Vagina (tissue), 2 donors: ENCODE measurements at regions not wholly inside any gene's neighbourhood (a gene's known extent, or its start where the extent isn't known, plus 50 kb on each side); places are given as distances from the start of the nearest gene placed in this dataset.

ENCODE experiments used
- DNase-seq, 2 donors: peaks; one replicate each; pipeline ENCODE4 v3.0.0-alpha.2; 2017; ENCODE audit errors: extremely low spot score in 2 of 2
- H3K27ac ChIP-seq: fragments of 200-600 bp; sonication (generic); one replicate; pipeline ENCODE4 v1.5.1; 2019
- H3K27me3 ChIP-seq: fragments of 200-600 bp; sonication (generic); one replicate; pipeline ENCODE4 v1.5.1; 2019
- H3K36me3 ChIP-seq, 2 donors: fragments of 200-600 bp; sonication (generic); one replicate each; pipeline ENCODE4 v1.5.1; 2017 to 2019
- H3K4me1 ChIP-seq: fragments of 200-600 bp; sonication (generic); one replicate; pipeline ENCODE4 v1.5.1; 2019
- H3K4me3 ChIP-seq, 2 donors: fragments of 200-600 bp; sonication (generic); 1 replicate in 1 of 2; 2 replicates in 1 of 2; pipeline ENCODE4 v1.5.1; 2016 to 2019
- H3K9me3 ChIP-seq: fragments of 200-600 bp; sonication (generic); one replicate; pipeline ENCODE4 v1.5.1; 2019
- CTCF ChIP-seq, 3 experiments: fragments of 450-650 bp in 2 of 3; fragments of 200-600 bp in 1 of 3; sonication (generic) in 1 of 3; IDR thresholded peaks; one replicate each; pipeline ENCODE4 v1.5.1; 2017 to 2019; ENCODE audit warnings: antibody characterized with exemption in 3 of 3, mild to moderate bottlenecking in 2 of 3, moderate library complexity in 2 of 3
- POLR2A ChIP-seq, 2 donors: fragments of 450-650 bp; IDR thresholded peaks; one replicate each; pipeline ENCODE4 v1.6.1; 2017; ENCODE audit warnings: antibody characterized with exemption in 2 of 2, mild to moderate bottlenecking in 2 of 2, moderate library complexity in 2 of 2
- POLR2AphosphoS5 ChIP-seq, 2 donors: sonication (generic); formaldehyde crosslinking; IDR thresholded peaks; one replicate each; pipeline ENCODE4 v1.9.0; 2017; ENCODE audit warnings: antibody characterized with exemption in 2 of 2, mild to moderate bottlenecking in 2 of 2, low read depth in 1 of 2; ENCODE audit not compliant: insufficient read depth in 1 of 2
- intact Hi-C: fragments of 100-400 bp; cut with DNase I; formaldehyde crosslinking; loops from one replicate; pipeline ENCODE4 v1.15.1; 2023

GRCh38 chr13:39943711-39944110 lies 288.2 kb downstream of the COG6 start:
- intact Hi-C loops = loop anchor here (10.0 kb wide), 1 partner anchor 741 kb away; no protein-coding TSS in a partner anchor
- peaks cover 5% of the 10 kb centered on the region for H3K4me1 ChIP-seq
- H3K4me3 ChIP-seq = no peak overlapping the region
- H3K9me3 ChIP-seq = no peaks in the 10 kb centered on the region
- no peaks in the 10 kb centered on the region for H3K36me3 ChIP-seq
- TF ChIP-seq POLR2AphosphoS5 (IDR thresholded peaks at IDR 0.05; ENCODE audit: insufficient read depth in 1 of 2, low read depth in 1 of 2) (no peak), CTCF (IDR thresholded peaks at IDR 0.05) (no peak), POLR2A (IDR thresholded peaks at IDR 0.05) (no peak)
- no peaks in the 10 kb centered on the region for H3K27me3 ChIP-seq
- DNase-seq = no peak
- H3K27ac ChIP-seq = no peak overlapping the region

- Histone ChIP-seq H3K27me3 (no peaks in the 10 kb centered on the region), H3K9me3 (no peaks in the 10 kb centered on the region), H3K36me3 (no peaks in the 10 kb centered on the region), H3K4me1 (peaks cover 5% of the 10 kb centered on the region), H3K27ac (no peak overlapping the region), H3K4me3 (no peak overlapping the region)
- TF ChIP-seq CTCF (IDR thresholded peaks at IDR 0.05) = no peak
- TF ChIP-seq POLR2A (IDR thresholded peaks at IDR 0.05) = no peak
- TF ChIP-seq POLR2AphosphoS5 (IDR thresholded peaks at IDR 0.05; ENCODE audit: insufficient read depth in 1 of 2, low read depth in 1 of 2) = no peak
- intact Hi-C loops = loop anchor here (10.0 kb wide), 1 partner anchor 740 kb away; no protein-coding TSS in a partner anchor
- DNase-seq = no peak
Measured at GRCh38 chr13:39945226-39945625, 289.8 kb downstream of the COG6 start.

- Histone ChIP-seq H3K9me3 (no peaks in the 10 kb centered on the region), H3K4me3 (no peak overlapping the region), H3K4me1 (peaks cover 5% of the 10 kb centered on the region), H3K27ac (no peak overlapping the region), H3K36me3 (no peaks in the 10 kb centered on the region), H3K27me3 (no peaks in the 10 kb centered on the region)
- DNase-seq = no peak
- intact Hi-C loops = loop anchor here (10.0 kb wide), 1 partner anchor 738 kb away; no protein-coding TSS in a partner anchor
- TF ChIP-seq CTCF (IDR thresholded peaks at IDR 0.05) (no peak), POLR2A (IDR thresholded peaks at IDR 0.05) (no peak), POLR2AphosphoS5 (IDR thresholded peaks at IDR 0.05; ENCODE audit: insufficient read depth in 1 of 2, low read depth in 1 of 2) (no peak)
Measured at GRCh38 chr13:39946769-39947168, 291.3 kb downstream of the COG6 start.

- no peak overlapping the region for H3K27ac ChIP-seq
- H3K36me3 ChIP-seq = no peaks in the 10 kb centered on the region
- peaks cover 12% of the 10 kb centered on the region for H3K4me1 ChIP-seq
- TF ChIP-seq POLR2AphosphoS5 (IDR thresholded peaks at IDR 0.05; ENCODE audit: insufficient read depth in 1 of 2, low read depth in 1 of 2) (no peak), CTCF (IDR thresholded peaks at IDR 0.05) (no peak), POLR2A (IDR thresholded peaks at IDR 0.05) (no peak)
- H3K9me3 ChIP-seq = no peaks in the 10 kb centered on the region
- DNase-seq = no peak
- H3K27me3 ChIP-seq = no peaks in the 10 kb centered on the region
- no peak overlapping the region for H3K4me3 ChIP-seq
- intact Hi-C loops = no loop called here
Measured at GRCh38 chr13:39951301-39951700, 295.8 kb downstream of the COG6 start.

- no peaks in the 10 kb centered on the region for H3K27me3 ChIP-seq
- no peaks in the 10 kb centered on the region for H3K9me3 ChIP-seq
- no peak for DNase-seq
- peaks cover 12% of the 10 kb centered on the region for H3K4me1 ChIP-seq
- no peak overlapping the region for H3K27ac ChIP-seq
- no peak overlapping the region for H3K4me3 ChIP-seq
- H3K36me3 ChIP-seq = no peaks in the 10 kb centered on the region
- intact Hi-C loops = no loop called here
- TF ChIP-seq POLR2AphosphoS5 (IDR thresholded peaks at IDR 0.05; ENCODE audit: insufficient read depth in 1 of 2, low read depth in 1 of 2) = no peak
- no peak for TF ChIP-seq CTCF (IDR thresholded peaks at IDR 0.05)
- no peak for TF ChIP-seq POLR2A (IDR thresholded peaks at IDR 0.05)
Measured at GRCh38 chr13:39952249-39953233, 297.1 kb downstream of the COG6 start.
